DMS153 (cell line): ENCODE measurements at regions not wholly inside any gene's neighbourhood (a gene's known extent, or its start where the extent isn't known, plus 50 kb on each side); places are given as distances from the start of the nearest gene placed in this dataset.

Experiments
- DNase-seq: peaks from one replicate; lab custom pipeline; 2025; lab: John Stamatoyannopoulos, UW

DNA sequence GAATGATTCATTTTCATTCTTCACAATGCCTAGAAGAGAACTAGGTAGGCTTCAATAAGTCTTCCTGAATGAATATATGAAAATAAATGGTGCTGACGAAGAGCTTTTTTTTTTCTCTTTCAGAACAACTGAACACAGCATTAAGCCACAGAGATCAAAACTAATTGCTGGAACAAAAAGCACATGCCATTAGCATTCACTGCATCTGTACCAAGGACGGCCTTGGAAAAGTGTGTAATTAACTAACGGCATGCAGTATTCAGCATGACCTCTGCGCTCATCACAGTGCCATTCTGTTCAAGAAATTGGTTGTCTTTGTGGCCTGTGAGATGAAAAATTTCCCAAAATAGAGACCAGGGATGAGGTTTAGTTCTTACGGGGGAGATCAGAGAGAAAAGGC, 99.3 kb downstream of the NUDT12 start:
- no peak for DNase-seq

DNA sequence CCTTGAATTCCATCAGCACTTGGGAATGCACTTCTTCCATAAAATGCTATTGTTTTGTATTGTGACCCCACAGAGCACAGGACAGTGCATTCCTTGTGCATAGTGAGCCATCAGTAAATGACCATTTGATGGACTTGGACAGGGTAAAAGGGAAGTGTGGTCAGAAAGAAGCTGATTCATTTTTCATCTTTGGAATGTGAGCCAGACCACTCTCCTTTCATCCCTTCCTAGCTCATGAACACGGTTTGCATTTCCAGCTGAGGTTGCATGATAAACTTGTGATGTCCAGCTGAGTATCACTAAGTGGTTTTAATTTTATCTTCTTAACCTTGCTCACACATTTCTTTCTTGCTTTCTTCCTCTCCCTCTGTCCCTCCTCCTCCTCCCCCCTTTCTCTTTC, 101.3 kb downstream of the NUDT12 start:
- DNase-seq: no peak

DNA sequence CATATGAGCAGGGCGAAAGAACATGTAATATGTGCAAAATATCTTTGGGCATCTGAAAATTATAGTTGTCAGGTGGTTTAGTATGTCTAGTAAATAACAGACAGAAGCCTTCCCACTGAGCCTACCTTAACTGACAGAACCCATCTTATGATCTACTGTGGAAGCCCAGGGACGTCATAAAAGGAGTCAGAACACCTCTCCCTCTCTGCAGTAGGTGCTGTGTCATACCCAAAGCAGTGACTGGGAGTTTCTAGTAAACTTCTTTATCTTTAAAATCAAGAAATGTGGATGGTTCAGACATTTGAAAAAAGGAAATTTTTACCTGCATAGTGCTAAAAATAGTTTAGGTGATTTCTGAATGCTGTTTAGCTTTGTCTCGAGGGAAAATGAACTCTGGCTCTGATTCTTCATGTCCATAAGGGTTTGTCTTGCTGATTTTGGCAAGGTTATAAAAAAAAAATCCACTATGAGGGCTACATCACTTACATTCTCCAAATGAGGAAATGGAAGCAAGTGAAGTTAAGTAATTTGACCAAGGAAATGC, 104.0 kb downstream of the NUDT12 start:
- DNase-seq: no peak

DNA sequence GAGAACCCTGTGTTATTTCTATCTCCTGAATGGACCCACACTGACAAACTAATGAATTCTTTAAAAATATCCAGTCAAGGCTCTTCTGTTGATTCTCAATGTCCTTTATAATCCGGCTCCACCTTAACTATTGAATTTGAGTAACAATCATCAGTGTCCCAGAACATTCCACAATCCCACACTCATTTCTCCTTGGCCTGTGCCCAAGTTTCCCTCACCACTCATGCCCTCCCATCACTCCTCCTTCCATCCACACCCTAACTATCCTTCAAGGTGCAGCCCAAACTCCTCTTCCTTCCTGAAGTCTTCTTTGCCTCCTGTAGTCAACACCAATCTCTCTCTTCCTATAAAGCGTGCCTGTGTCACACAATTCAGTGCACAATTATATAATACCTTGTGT, 106.1 kb downstream of the NUDT12 start:
- no peak for DNase-seq

DNA sequence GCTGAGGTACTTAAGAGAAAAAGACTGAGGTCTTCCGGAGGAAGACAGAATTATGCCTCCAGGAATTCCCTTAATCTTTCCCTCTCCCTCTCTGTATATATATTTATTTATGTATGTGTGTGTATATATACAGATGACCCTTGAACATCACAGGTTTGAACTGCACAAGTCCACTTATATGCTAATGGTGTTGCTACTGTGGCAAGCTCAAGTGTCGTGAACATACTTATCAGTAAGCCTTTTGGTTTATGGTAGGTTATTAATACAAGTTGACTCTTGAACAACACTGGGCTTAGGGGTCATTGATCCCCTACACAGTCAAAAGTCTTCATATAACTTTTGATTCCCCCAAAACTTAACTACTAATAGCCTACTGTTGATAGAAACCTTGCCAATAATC, 106.8 kb downstream of the NUDT12 start:
- no peak for DNase-seq

DNA sequence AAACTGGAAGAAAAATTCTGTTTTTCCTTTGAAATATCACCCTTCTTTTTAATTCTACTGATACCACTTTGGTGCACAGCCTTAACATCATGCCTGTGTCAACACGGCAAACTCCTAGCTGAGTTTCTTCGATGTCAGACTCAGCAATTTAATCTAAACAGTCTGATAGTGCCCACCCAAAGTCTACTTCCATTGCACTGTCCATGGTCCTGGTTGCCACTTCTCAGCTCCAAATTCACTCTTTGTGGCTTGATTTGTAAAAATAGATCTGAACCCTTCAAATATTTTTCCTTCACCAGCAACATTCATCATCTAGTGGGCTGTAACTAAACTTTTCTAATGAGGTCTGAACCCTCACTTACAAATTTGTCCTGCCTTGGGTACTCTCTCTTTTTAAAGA, 107.8 kb downstream of the NUDT12 start:
- DNase-seq: no peak

DNA sequence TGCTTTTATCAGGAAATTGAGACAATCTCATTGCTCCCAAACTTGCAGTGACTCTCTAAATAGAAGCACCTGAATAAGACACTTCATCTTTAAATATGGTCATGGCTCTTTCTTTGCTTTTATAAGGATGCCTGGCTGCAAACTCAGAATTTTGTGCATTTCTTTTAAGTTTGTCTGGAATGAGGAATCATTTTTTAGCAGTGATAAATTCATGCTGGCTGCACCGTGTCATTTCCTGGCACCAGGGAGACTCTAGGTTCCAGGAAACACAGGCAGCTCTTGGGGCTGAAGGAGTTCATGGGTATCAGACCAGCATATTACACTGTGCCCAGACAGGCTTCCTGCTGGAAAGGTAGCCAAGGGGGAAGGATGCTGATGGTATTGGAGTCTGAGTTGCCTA, 109.9 kb downstream of the NUDT12 start:
- DNase-seq: no peak

DNA sequence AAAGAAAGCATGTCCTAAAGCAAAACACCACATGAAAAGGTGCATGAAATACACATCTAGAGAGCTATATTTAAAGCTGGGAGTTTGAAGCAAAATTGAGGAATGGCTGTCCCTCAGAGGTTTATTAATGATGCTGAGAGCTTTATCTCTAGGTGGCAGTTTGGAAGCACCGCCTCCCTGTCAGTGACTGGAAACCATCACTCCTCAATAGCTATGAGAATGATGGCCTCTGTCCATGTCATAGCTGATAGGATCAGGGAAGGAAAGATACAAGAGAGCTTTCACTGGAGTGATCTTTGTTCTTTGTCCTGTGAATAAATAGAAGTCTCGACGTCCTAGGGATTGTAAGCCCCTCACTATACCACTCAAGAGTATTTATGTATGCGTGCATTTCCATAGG, 110.5 kb downstream of the NUDT12 start:
- no peak for DNase-seq

DNA sequence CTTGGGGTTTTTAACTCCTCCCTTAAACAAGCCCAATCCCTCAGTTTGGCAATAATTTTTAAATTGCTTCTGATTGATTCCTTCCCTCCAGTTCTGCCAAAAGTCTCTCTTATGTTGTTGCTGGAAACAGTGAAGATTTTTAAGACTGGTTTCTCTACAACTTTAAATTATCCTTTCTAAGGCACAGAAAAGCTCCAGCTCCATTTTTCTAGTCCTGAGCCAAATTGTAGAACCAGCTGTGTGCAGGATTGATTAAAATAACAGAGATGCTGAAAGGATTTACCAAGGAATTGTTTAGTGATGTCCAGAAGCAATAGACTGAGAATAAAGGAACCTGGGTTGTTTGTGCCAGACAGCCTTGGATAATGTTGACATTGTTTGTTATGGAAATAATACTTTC, 111.3 kb downstream of the NUDT12 start:
- no peak for DNase-seq

DNA sequence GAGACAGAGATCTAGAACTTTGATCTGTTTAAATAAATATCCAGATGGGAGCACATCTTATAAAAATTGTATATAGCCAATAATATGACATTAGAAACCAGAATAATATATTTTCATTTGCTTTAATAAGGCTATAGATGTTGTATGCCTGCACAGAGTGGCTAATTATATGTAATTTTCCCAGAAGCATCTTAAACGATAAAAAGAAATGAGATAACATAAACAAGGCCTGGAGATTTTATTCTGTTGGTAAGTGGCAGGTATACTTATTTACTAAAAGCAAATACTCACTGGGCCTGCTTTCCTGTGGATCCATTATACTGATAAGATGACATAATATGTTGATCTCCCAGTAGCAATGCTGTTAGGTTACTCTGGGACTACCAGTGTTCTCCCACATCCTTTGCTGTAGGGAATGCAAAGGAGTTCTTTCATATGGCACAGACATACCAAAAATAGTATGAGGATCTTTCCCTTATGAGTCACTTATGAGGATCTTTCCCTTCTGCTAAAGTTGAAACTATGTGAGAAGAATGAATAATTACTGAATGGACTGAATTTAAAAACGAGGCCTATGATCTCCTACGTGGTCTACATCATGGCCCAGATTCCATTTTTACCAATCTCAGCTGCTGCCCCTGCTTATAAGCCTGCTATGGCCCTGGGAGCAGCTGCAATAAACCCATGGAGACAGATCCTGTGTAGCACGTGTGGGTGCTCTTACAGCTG, 112.1 kb downstream of the NUDT12 start:
- peak; percentile 7 for DNase-seq

DNA sequence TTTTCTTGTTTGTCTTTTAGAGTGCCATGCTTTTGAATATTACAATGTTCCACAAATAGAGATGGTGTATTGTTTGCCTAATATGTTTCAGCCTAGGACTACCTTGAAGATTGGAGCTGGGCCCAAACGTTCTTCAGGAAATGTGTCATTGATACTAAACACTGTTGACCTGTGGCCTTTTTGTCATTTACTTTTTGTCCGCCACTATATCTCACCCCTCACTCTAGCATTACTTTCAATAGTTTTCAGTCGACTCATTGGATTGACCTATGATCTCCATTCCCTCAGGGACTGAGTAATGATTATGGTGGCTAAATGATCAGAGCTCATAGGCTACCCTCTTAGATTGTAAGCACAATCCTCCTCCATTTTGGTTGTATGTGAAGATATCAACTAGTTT, 115.8 kb downstream of the NUDT12 start:
- DNase-seq: no peak

DNA sequence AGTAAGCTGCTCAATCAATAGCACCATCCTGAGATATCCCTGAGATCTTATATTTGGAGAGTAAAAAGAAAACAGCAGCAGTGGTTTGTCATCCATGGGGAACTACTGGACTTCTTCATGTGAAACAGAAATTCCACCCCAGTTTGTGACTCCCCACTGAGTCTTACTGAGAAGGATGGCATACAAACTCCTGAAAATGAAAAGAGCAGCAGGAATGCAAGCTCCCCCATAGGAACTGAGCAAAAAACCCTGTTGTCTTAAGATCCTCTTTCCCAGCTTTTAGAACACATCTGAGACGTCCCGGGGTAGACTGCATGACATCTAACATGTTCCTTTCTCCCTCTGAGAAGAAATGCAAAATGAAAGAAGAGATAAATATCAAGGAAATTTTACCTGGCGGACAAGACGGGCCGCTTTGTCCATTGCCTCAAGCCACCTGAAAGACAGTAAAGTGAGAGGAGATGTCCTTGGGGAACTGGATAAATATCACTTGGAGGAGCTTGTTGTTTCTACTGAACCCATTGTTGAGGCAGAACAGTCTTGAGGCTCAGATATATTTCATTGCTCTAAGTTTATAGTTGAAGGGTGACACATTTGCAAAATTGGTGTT, 117.1 kb downstream of the NUDT12 start:
- DNase-seq: no peak

DNA sequence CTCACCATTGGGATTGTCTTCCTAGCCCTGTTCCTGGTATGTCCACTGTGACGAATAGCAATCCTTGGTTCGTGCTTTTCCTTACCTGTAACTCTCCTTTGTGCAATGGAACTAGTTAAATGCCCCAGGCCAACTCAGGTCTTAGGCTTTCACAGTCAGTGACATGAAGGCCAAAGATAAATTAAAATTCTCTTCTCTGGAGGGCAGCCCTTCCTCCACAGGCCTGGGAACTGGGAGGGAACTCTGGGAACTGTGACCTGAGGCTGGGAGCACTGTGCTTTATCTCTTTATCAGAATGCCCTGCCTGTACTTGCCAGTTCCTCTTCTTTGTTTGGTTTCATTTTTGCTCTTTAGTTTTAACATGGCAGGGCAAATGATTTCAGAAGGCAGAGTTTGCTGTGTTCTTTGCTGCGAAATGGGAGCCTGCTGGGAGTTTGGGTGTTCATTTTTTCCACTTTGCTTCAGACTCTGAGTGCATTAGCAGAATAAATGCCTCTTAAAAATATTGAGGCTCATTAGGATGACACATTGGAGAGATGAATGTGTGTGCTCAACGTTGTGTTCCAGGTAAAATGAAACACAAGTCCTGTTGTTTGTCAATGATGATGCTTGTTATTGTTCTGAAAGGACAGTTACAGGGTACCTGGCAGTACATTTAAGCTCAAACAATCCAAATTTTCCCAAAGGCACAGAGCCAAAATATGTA, 118.1 kb downstream of the NUDT12 start:
- no peak for DNase-seq

DNA sequence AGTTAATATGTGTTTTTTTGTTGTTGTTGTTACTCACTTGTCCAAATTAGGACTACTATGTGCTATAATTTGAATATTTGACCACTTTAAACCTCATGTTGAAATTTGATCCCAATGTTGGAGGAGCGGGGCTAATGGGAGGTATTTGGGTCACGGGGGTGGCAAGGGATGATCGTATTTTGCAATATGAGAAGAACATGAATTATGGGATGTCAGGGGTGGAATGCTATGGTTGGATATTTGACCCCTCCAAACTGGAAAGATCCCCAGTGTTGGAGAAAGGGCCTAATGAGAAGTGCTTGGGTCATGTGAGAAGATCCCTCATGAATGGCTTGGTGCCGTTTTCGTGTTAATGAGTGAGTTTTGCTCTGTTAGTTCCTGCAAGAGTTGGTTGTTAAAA, 119.8 kb downstream of the NUDT12 start:
- no peak for DNase-seq

DNA sequence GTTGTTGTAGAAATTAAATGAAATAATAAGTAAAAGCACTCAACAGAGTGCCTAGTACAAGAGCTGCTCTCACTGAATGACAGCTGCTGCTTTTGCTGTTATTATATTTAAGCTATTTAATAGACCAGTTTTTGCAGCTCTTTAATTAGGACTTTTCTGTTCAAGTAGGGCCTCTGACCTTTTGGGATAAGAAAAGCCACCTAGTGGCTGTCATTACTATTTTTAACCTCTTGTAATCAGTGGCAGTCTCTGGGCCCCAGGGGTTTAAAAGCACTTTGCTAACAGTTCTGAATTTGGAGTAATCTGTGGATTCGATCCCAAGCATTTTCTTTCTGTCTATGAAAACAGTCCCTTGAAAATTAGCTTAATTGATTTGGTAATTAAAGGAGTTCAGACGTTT, 121.1 kb downstream of the NUDT12 start:
- no peak for DNase-seq

DNA sequence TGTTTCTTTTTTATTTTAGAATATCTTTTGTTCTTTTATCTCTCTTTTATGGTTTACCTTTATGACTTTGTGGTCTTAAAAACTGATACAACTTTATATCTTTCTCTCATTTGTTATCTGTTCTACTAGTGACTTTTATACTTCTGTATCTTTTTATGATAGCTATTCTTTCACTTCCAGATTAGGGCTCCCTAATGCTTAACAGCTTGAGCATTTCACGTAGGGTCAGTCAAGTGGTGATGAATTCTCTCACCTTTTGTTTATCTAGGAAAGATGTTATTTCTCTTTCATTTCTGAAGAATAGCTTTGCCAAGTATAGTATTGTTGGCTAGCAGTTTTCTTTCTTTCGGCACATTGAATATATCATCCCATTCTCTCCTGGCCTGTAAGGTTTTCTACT, 123.6 kb downstream of the NUDT12 start:
- DNase-seq: no peak

DNA sequence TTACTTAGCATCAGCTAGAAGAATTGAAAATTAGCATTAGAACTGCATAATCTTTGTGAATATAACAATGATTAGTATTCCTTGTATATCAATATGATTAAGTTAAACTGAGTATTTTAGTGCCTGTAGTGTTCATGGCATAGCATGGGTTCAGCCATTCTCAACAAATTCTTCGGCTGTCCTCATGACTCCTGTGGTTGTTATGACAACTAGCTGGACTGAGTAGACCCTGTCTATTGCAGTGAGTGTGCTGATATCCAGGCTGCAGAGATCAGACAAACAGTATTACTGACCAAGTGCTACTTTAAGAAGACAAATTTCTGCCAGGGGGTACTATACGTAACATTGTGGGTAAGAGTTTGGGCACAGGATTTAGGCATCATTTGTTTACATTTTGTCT, 125.9 kb downstream of the NUDT12 start:
- no peak for DNase-seq

DNA sequence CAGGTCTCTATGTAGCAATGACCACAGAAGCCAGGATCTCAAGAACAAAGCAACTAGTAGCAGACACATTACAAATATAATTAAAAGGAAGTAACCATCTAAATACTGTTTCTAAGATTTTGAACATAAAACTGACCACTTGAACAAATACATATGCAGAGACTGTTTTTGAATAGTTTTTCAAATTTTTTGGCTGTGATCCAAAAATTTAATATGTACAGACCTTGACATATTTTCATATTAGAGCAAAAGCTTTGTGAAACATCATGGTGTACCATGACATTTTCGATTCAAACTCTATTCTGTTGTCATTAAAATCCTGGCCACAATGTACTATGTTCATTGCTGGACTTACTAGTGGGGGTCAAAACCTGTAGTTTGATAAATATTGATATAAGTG, 126.5 kb downstream of the NUDT12 start:
- DNase-seq: no peak

DNA sequence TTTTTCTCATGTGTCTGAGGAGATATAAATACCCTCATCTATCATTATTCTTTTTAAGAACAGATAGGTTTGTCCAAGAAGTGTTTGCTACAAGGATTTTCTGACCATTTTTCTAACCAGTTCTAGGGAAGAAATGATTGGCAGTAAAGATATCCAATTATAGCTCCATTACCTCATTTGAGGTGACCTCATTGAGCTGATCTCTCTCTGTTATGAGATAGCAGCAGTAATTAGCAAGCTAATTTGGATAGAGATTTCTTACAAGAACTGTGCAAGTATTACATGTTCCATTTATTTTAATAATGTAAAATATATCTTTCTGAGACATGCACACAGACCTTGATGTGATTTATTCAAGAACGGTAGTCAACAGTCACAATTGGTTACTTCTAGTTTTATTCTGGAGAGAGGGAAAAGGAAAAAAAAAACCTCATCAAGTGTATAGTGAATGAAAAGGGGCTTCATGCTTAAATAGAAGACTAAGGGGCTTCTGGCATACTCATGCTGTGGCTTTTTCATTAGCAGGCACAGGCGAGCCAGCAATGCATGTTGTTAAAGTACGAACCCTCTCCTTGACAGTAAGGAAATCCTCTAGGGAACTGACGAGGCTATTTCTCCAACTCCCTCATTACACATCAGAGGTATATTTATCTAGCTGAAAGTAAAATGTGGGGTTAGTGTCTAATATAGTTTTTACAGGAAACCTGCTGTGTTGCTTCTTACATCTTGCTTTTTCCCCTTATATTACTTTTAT, 127.3 kb downstream of the NUDT12 start:
- DNase-seq: no peak

DNA sequence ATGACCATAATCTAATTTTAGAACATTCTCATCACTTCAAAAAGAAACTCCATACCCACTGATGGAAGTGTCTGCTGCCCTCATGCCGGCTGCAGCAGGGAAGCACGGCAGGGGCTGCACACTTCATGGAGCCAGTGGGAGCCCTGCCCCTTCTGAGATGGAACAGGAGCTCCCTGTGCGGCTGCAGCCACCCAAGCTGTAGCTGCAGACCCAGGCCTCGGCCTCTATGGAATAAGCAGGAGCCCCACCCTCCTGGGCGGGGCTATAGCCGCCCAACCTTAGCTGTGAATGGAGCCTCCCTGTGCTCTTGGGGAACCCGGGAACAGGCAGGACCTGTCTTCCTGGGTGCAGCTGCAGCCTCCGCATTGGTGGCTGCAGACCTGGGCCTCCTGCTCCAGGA, 128.5 kb downstream of the NUDT12 start:
- no peak for DNase-seq

DNA sequence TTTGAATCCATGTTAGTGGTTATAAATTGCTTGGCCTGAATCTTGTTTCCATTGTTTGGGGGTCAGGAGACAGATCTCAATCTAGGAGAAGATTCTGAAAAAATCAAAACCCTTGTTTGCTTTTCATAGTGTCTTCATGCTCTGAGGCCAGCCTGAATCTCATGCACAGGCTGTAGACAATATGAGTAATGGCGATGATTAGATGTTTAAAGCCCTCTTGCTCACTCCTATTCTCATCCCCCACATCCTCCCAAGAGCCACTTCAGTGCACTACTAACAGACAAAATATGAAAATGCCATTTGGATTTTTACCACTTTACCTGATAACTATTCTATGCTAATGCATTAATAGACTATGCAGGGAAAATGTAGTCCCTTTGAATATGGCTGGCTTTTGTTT, 129.4 kb downstream of the NUDT12 start:
- no peak for DNase-seq

DNA sequence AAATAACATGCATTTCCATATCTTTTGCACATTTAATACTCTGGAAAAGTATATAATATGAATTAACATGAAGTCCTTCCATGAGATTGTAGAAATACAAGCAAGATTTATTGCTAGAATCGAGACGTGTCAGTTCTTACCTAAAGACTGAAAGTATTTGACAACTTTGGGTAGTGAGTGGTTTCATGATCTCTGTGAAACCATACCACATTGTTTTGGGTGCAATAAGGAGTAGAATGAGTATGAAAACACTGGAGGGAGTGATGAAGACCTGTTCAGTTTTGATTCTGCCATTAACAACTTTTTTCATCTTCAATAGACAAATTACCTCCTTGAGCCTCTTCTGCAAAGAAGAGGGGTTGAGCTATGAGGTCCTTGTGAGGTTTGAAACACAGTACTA, 133.7 kb downstream of the NUDT12 start:
- DNase-seq: no peak
